ENCODE measurements at regions not wholly inside any gene's neighbourhood (a gene's known extent, or its start where the extent isn't known, plus 50 kb on each side); places are given as distances from the start of the nearest gene placed in this dataset.

GRCh38 chr22:48333323-48333763 lies 1494.3 kb downstream of the BRD1 start:
- H3K27ac ChIP-seq (ENCODE audit: extremely low read depth, low read depth, low read length) = no peak overlapping the region
- H3K9me3 ChIP-seq (ENCODE audit: control insufficient read depth, insufficient read depth, low read depth, low read length) = no peaks in the 10 kb centered on the region
- TF ChIP-seq ZIC2 (tag by site-specific recombination; IDR thresholded peaks at IDR 0.05) = no peak
- TF ChIP-seq ZNF157 (tag by site-specific recombination; IDR thresholded peaks at IDR 0.05) = no peak
- TF ChIP-seq ZNF274 (IDR thresholded peaks at IDR 0.05; ENCODE audit: low read length) = no peak
- TF ChIP-seq ZNF274 (tag by site-specific recombination; IDR thresholded peaks at IDR 0.05; ENCODE audit: borderline replicate concordance) = no peak
- no peak for TF ChIP-seq ZNF658 (tag by site-specific recombination; IDR thresholded peaks at IDR 0.05)
- TF ChIP-seq ZNF37A (tag by site-specific recombination; IDR thresholded peaks at IDR 0.05) = no peak
- no peak for TF ChIP-seq ZNF302 (tag by site-specific recombination; IDR thresholded peaks at IDR 0.05; ENCODE audit: low read depth)
- TF ChIP-seq KLF8 (tag by site-specific recombination; IDR thresholded peaks at IDR 0.05) = no peak
- TF ChIP-seq PBX3 (CRISPR knock-in tag; IDR thresholded peaks at IDR 0.05) = no peak
- TF ChIP-seq ZNF785 (tag by site-specific recombination; IDR thresholded peaks at IDR 0.05) = no peak
- TF ChIP-seq ZNF138 (tag by site-specific recombination; IDR thresholded peaks at IDR 0.05; ENCODE audit: borderline replicate concordance) = no peak
- TF ChIP-seq ZNF280D (tag by site-specific recombination; IDR thresholded peaks at IDR 0.05) = no peak
- TF ChIP-seq ZNF530 (tag by site-specific recombination; IDR thresholded peaks at IDR 0.05; ENCODE audit: low read depth) = no peak
- TF ChIP-seq ZNF404 (tag by site-specific recombination; IDR thresholded peaks at IDR 0.05) = no peak
- no peak for TF ChIP-seq GLI4 (tag by site-specific recombination; IDR thresholded peaks at IDR 0.05)
- no peak for TF ChIP-seq ZNF792 (tag by site-specific recombination; IDR thresholded peaks at IDR 0.05)
- TF ChIP-seq PRDM6 (tag by site-specific recombination; IDR thresholded peaks at IDR 0.05) = no peak
- no peak for TF ChIP-seq HIC1 (tag by site-specific recombination; IDR thresholded peaks at IDR 0.05)
- no peaks in the 10 kb centered on the region for H3K4me1 ChIP-seq (ENCODE audit: control insufficient read depth, insufficient read depth, low read length)
- POLR2A ChIA-PET = no interaction called here
- H3K36me3 ChIP-seq (ENCODE audit: control insufficient read depth in 2 of 2, insufficient read depth in 1 of 2, low read length in 2 of 2) = no peaks in the 10 kb centered on the region
- no peak overlapping the region for H3K4me3 ChIP-seq (ENCODE audit: low read depth, low read length)
- CTCF ChIA-PET = no interaction called here
